Caki2 (cell line): ENCODE measurements at regions not wholly inside any gene's neighbourhood (a gene's known extent, or its start where the extent isn't known, plus 50 kb on each side); places are given as distances from the start of the nearest gene placed in this dataset.

Experiments used
- DNase-seq: peaks from one replicate; pipeline ENCODE4 v3.0.0-alpha.2; 2015; ENCODE audit warnings: low read depth
- in situ Hi-C: cut with HindIII; loops from 2 replicates; pipeline ENCODE4 v1.10.0; 2016; ENCODE audit warnings: low sequenced_read_pairs, low pct_unique_long_range_greater_than_20kb, mixed read lengths

DNA sequence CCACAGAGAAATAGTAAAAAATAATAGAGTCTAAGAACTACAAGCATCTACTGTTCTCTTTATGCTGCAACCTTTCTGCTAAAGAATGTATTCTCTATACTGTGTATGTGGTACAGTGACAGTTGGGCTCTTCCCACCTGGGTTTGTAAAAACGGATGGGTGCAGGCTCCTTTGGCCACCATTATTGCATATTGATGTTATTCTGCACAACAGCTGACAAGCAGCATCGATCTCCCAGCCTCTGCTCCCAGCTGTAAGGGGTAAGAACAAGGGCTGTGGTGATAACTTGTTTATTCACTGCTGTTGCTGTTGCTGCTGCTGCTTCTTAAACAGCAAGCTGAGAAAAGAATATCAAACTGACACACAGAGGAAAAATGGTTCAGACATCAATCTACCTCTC lies 56.1 kb downstream of the KCNRG start:
- in situ Hi-C loops = no loop called here
- no peak for DNase-seq

DNA sequence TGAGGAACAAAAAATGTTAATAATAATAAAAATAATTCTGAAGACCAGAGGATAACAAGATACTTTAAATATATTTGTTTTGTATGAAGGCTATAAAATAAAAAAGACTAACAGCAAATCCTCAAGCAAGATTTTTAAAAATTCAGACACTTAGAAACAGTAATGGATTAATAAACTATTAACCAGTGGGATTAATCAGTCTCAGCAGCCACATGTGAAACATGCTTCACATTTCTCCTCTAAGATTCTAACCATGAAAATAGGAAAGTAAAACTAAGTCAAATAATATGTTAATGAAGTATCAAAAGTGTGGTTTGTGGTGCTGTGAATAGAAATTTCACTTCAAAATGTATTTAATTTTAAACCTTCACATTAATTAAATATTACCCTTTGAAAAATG lies 57.4 kb downstream of the KCNRG start:
- DNase-seq = no peak
- in situ Hi-C loops = no loop called here

DNA sequence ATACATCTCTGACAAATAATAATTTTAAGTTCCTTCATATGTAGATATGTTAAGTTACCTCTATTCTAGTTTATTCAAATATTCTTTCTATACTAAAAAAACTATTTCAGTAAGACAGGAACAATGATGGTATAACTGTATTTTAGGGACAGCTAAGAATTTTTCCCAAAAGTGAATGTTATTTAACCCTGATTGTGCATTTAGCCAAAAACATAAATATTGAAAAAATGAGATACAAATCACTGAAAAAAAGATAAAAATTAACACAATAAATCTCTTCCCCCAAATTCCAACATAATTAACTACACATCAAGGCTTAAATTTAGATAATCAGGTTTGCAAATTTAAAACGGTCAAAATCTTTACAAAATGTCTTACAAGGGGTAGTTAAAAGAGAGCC lies 58.1 kb downstream of the KCNRG start:
- in situ Hi-C loops = no loop called here
- DNase-seq = no peak

DNA sequence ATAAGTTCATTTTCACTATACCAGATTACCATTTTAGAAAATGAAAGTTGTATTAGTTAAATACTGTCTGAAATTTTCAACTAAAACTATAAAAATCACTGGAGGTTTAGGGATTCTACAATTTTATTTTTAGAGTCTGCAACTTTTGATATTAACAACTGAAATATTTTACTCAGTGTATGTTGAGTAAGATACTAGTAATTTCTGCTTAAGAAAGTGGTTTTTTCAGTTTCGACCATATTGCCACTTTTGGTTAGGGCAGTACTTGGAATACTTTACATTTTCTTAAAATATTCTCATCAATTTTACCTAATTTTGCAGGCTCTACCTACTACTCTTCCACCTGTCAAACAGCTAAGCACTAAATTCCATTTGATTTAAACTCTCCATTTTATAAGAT lies 59.6 kb downstream of the KCNRG start:
- in situ Hi-C loops = no loop called here
- DNase-seq = no peak

DNA sequence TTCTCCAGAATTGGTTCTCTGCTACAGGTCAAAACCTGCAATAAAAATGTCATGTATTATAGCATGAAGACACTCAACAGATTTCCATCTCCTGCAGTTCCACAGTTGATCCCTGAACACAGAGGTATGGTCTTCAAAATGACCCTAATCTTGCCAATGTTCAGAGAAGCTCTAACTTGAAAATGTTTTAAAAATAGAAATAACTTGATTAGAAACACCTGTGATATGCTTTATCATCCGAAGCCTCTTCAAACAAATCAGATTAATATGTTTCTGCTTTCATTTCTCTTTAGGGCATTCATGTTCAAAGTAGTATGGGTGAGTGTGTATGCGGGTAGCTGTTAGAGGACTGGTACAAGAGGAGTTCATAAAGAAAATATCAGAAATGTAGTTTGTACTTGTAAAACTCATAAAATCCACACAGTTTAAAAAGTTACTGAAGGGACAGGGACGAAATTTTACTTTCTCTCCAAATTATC lies 60.4 kb downstream of the KCNRG start:
- in situ Hi-C loops = no loop called here
- peak; percentile 40 for DNase-seq

DNA sequence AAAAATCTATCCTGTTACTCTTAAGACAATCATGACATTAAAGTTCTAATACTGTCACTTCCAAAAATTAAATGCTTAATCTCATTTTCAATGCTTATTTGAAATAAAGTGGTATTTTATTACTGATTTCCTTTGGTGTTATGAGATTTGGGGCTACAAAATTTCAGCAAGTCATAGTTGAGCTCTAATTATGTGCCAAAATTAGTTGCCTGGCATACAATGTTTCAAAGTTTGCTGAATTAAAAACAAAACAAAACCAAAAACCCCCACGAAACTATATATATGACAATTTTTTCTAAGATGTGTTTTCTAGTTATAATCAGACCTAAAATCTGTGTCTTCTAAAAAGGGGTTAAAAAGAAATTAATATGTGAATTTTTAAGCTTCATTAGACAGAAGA lies 62.2 kb downstream of the KCNRG start:
- in situ Hi-C loops = no loop called here
- DNase-seq = no peak

DNA sequence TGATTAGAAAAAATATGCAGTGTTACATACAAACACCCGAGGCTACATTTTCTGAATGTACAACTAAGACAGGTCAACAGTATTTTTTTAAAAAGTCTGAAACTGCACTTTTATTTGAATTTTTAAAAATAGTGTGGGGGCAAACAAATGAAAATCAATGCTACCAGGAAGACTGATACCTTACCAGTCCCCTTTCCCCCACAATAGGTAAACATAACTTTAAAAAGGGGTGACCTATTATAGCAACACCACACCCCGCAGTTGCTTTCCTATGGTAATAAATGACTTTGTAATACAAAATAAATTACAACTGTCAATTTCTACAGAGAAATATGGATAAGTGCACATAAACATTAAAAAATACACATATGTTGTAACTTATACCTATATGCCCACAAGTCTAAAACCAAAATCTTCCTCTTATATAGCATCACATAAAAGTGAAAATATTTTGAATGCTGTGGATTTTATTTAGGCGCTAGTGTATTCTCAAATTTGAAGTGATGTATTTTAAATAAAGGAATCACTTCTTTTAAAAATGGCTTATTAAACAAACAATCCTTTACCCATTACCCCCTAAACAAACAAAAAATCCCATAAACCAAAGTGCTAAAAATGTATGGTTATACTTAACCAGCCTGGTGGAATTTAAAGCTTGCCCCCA lies 63.1 kb downstream of the KCNRG start:
- DNase-seq = no peak
- in situ Hi-C loops = no loop called here

DNA sequence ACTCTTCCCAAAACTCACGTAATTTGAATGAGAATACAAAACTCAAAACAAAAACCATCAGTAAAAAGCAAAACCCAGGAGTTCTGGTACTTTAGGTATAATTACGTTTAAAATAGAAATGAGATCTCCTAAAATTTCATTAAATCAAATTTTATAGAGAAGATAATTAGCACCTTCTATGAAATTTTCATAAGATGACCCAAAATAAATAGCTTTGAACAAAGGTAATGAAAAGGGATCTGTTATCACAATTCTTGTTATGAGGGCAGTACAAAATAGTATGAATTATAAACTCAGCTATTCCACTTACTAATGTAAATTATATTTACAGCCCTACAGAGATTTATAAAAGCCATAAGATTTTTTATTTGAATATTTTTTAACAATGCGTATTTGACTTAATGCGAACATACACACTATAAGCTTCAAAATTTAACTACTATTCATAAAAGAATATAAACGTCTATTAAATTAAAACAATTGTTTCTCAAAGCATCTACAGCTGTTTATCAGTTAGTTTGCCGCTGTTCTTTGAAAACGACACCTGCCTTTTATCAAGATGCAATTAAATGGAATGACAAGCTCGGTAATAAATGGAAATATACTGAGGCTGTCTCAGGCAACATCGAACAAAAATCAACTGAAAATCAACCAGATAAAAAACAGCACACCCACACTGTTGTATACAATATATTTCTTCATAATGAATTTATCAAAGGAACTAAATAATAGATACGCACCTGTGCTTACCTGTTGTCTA lies 63.8 kb downstream of the KCNRG start:
- in situ Hi-C loops = no loop called here
- DNase-seq = no peak

DNA sequence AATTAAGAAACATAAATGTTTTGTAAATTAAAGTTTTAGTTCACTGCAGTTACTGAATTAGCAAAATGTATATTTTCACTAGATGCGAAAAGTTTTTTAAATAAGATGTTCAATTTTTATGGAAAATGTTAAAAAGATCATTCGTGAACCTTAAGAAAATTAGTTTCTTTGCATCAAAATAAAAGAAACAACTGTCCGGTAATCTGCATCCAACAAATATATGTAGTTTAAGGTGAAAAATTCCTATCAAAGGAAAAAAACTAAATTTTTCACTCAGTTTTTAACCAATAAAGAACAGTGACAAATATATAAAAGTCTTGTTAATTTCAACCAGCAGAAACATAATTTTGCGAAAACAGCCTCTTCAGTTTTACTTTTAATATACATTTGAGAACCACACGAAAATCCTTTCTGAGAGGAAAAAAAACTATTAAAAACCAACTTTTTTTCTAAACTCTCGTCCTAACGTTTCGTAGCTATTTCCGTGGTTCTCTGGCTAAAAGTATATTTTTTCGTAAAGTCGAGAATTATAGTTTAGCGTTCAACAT lies 64.5 kb downstream of the KCNRG start:
- in situ Hi-C loops = no loop called here

DNA sequence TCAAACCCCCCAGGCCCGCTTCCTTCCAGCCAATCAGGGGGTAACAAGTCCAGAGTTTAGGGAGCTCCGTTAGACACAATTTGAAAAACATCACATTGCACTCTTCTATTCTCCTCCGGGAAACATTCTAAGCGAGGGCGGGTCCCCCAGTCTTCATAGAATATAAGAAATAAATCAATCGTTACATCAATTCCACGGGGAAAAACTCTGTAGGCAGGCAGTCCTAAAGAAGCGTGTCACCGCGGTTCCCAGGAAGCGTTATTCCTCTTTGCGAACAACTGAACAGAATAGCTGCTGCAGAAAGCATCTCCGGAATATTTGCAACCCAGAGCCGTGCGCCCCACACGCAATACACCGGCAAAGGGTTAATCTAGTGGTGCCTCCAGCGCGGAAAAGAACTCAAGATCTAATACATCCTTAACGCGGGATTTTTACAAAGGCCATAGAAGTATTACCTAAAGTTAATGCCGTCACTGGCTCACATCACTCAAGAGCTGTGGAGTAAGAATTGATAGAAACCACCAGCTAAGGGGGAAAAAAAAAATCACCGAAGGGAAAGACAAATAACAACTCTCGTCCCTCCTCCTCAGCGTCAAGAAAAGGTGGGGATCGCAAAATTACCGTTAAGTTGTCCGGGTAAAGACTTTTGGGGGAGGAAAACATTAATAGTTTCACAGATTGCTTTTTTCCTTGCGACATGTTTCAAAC lies 65.1 kb downstream of the KCNRG start:
- in situ Hi-C loops = no loop called here
- DNase-seq = peak; percentile 62

More for the DNA sequence above, 64.5 kb downstream of the KCNRG start:
- DNase-seq = no peak

DNA sequence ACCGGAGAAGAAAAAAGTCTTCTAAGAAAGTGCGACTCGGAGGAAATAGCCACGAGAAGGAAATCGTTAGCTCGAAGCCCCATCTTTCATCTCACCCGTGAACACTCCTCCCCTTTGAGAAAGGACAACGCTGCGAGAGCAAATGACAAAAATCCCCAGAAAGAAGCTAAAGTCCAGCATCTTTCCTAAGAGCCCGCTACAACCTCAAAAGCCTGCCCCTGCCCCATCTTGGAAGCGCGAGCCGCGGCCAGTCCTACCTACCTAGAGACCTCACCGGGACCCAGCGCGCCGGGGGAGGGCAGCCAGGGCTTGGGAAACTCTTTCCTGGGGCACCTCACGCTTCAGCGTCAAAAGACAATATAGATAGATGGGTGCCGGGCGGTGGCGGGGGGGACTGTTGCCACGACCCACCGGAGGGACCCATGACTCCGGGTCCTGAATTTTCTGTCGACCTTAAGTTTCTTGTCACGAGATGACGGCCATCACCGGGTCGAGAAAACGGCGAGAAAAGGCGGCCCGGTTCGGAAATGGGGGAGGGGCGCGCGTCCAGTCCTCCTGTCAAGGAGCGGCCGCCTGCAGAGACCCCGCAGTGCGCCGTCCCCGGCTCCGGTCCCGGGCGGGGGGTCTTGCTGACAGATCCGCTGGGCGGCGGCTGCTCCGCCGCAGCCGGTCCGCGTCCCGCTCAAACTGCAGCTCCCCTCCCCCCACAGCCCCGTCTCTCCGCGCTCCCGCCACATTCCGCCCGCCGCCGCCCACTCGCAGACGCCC lies 65.9 kb downstream of the KCNRG start:
- in situ Hi-C loops = no loop called here
- DNase-seq = peak; percentile 62

DNA sequence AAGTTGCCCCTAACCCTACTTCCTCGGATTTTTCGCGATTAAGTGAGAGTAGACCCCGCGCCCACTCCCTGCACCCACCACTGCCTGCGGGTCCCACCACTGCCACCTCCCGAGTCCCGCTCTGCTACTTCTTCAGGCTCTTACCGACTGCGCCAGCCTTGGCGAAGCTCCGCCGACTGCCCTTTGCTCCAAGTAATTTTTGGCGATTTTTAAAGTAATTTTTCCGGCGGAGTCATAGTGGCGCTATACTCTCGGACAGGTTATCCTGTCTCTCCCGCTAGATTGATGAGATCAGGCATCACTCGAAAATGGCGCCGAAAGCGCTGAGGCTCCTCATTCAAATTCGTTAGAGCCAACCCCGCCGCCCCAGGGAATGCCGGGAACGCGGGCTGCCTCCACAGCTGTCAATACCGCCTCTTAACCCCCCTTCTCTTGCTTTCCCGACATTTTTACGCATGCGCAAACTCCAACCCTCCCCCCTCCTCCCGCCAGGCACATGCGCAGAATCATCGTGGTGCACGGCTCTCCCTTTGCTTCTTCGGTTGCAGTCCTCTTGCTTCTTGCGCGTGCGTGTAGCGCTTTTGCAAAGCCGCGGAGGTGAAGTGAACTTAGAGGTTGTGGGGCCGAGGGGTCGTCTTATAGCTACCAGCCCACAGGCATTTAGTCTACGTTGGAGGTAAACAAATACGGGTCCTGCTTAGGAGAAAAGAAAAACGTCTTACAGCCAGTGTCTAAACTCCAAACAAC lies 66.6 kb downstream of the KCNRG start:
- in situ Hi-C loops = no loop called here
- peak; percentile 99 for DNase-seq

DNA sequence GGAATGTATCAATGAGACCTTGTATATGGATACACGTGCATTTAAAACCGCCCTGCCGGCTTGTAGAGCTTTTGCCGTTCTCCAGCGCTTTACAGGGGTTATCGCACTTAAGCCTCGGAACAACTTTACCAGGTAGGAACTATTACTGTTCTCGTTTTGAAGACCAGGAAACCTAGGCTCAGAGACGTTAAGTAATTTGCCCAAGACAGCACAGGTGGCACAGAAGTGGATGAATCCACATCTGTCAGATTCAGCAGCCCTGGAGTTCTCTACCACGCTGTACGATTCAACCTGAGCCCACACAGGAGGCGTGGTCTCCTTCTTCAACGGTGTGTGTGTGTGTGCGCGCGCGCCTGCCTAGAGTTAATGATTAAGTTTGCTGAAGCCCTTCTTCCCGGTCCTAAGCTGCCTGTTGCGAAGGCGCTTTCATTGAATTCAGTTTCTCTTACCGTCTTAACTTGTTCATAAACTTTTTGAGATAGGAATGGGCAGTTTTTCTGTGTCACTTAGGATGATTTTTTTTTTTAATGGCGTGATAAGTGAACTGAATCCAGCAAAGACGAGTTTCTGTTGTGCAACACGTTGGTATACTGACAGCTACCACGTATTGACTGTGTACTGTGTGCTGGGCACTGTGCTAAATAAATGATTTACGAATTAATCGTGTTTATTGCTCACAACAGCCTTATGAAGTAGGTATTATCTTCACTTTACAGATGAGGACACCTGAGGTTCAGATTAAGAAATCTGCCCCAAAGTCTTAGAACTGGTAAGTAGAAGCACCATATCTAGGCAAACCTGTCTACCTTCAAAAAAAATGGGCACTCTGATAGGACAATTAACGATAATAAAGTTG lies 67.4 kb downstream of the KCNRG start:
- in situ Hi-C loops = no loop called here
- DNase-seq = peak; percentile 89

DNA sequence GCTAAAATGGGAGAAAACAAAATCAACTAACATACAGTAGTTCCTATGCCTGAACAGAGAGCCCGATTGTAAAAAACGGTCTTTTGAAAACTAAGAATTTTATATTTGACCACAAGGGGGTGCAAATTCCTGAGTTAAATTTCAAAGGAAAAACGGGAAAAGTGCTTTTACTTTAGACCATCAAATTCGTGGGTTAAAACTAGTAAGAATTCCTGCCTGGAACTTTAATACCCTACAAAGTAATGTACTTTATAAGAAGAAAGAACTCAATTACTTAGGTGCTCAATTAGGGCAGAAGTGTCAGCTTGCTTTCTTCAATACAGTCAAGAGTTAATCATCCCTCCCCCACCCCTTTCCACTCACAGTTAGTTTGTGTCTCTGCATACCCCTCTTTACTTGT lies 69.8 kb downstream of the KCNRG start:
- in situ Hi-C loops = no loop called here
- DNase-seq = peak; percentile 45

DNA sequence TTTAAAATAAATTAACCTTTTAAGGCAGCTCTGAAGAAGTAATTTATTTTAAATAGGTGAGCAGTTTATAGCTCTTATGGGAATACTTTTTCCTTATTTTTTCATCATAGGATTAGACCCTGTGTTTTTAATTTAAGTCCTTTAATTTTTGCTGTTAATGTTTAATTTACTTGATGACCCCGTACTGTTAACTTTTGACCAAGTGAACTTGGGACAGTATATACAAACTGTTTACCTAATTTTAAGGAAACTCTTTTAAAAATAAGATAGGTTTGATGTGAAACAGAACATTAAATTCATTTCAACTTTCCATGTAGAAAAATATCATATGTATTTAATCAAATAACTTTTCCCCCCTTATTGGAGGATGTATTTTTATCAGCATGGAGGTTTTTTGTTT lies 74.4 kb downstream of the KCNRG start:
- in situ Hi-C loops = no loop called here
- DNase-seq = no peak

DNA sequence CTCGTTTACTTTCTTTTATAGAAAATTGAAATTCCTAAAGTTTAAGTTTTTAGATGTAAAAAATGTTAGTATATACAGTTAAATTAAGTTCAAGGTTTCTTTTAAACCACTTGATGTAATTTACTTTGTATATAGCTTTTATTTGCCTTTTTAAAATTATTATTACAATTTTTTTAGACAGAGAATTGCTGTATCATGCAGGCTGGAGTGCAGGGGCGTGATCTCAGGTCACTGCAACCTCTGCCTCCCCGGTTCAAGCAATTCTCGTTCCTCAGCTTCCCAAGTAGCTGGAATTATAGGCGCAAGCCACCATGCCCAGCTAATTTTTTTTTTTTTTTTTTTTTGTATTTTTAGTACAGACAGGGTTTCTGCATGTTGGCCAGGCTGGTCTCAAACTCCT lies 75.0 kb downstream of the KCNRG start:
- no peak for DNase-seq
- in situ Hi-C loops = no loop called here
